ENCODE measurements at regions not wholly inside any gene's neighbourhood (a gene's known extent, or its start where the extent isn't known, plus 50 kb on each side); places are given as distances from the start of the nearest gene placed in this dataset.
A peak's percentile ranks its signal among the peaks of the same experiment; 100 is the strongest.
"Not testable (repeated sequence)": the region's sequence is repeated elsewhere in the genome, so short reads cannot be mapped to it uniquely, and the experiment has no call there.

- H3K9me3 ChIP-seq (ENCODE audit: insufficient read depth, low read length): no peaks in the 10 kb centered on the region
- no peak overlapping the region for H3K9ac ChIP-seq (ENCODE audit: low read length)
- H4K20me1 ChIP-seq (ENCODE audit: insufficient read depth, low read length): no peaks in the 10 kb centered on the region
- H3K4me1 ChIP-seq (ENCODE audit: low read length): no peaks in the 10 kb centered on the region; the same call in 1 of the 2 replicates
- peaks cover 37% of the 10 kb centered on the region for H3K27me3 ChIP-seq (ENCODE audit: low read depth, low read length)
- no peak for TF ChIP-seq CTCF (IDR thresholded peaks at IDR 0.05; ENCODE audit: low read depth, low read length)
- no peak for TF ChIP-seq EZH2phosphoT487 (IDR thresholded peaks at IDR 0.05; ENCODE audit: low read depth)
- H3K79me2 ChIP-seq (ENCODE audit: low read length): no peaks in the 10 kb centered on the region
- peak overlapping the region; percentile 36; the same call in 1 of the 2 replicates for H2AFZ ChIP-seq (ENCODE audit: low read depth, low read length)
- H3K36me3 ChIP-seq (replicated peaks; ENCODE audit: low read depth, low read length): no peaks in the 10 kb centered on the region
- peak overlapping the region; percentile 69; the same call in 1 of the 2 replicates for H3K4me3 ChIP-seq (ENCODE audit: low read length)
- H3K4me2 ChIP-seq (ENCODE audit: low read length): peak overlapping the region; percentile 78
- no peak overlapping the region for H3K27ac ChIP-seq (ENCODE audit: low read length)
These were observed 191.5 kb downstream of the SEC14L1 start for GRCh38 chr17:77332034-77332971.

DNA sequence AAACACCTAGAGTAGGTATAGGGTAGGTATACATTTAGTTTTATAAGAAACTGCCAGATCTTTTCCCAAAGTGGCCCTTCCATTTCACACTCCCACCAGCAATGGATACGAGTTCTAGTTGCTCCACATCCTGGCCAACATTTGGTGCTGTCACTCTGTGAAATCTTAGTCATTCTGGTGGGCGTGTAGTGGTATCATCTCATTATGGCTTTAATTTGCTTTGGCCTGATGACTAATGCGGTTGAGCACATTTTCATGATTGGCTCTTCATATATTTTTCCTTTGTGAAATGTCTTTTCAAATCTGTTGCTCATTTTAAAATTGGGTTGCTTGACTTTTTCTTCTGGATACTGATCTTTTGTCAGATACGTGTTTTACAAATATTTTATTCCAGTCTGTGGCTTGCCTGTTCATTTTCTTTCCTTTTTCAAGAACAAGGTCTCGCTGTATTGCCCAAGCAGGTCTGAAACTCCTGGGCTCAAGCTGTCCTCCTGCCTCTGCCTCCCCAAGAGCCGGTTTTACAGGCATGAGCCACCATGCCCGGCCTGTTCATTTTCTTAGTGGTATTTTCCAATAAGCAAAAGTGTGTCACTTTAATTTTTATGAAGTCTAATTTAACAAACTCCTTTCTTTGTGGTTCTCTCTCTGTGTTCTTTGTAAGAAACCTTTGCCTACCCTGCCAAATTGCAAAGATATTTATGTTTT, 192.4 kb downstream of the SEC14L1 start:
- H3K4me2 ChIP-seq (ENCODE audit: low read length): no peak overlapping the region
- peaks cover 37% of the 10 kb centered on the region for H3K27me3 ChIP-seq (ENCODE audit: low read depth, low read length)
- H3K4me3 ChIP-seq (ENCODE audit: low read length): no peak overlapping the region
- H3K36me3 ChIP-seq (replicated peaks; ENCODE audit: low read depth, low read length): no peaks in the 10 kb centered on the region
- H3K9me3 ChIP-seq (ENCODE audit: insufficient read depth, low read length): no peaks in the 10 kb centered on the region
- H2AFZ ChIP-seq (ENCODE audit: low read depth, low read length): peak overlapping the region; percentile 36; the same call in 1 of the 2 replicates
- no peaks in the 10 kb centered on the region; the same call in 1 of the 2 replicates for H3K4me1 ChIP-seq (ENCODE audit: low read length)
- TF ChIP-seq EZH2phosphoT487 (IDR thresholded peaks at IDR 0.05; ENCODE audit: low read depth) (no peak), CTCF (IDR thresholded peaks at IDR 0.05; ENCODE audit: low read depth, low read length) (no peak)
- H3K27ac ChIP-seq (ENCODE audit: low read length): no peak overlapping the region
- H3K79me2 ChIP-seq (ENCODE audit: low read length): no peaks in the 10 kb centered on the region
- no peaks in the 10 kb centered on the region for H4K20me1 ChIP-seq (ENCODE audit: insufficient read depth, low read length)
- H3K9ac ChIP-seq (ENCODE audit: low read length): no peak overlapping the region

GRCh38 chr17:77337150-77337549, 196.4 kb downstream of the SEC14L1 start:
- Histone ChIP-seq H3K9ac (ENCODE audit: low read length) (no peak overlapping the region), H3K4me2 (ENCODE audit: low read length) (no peak overlapping the region), H3K27me3 (ENCODE audit: low read depth, low read length) (peaks cover 17% of the 10 kb centered on the region), H3K4me1 (ENCODE audit: low read length) (no peaks in the 10 kb centered on the region; the same call in 1 of the 2 replicates), H3K36me3 (replicated peaks; ENCODE audit: low read depth, low read length) (no peaks in the 10 kb centered on the region), H3K27ac (ENCODE audit: low read length) (no peak overlapping the region), H4K20me1 (ENCODE audit: insufficient read depth, low read length) (no peaks in the 10 kb centered on the region), H3K79me2 (ENCODE audit: low read length) (no peaks in the 10 kb centered on the region), H3K9me3 (ENCODE audit: insufficient read depth, low read length) (no peaks in the 10 kb centered on the region), H2AFZ (ENCODE audit: low read depth, low read length) (no peak overlapping the region), H3K4me3 (ENCODE audit: low read length) (no peak overlapping the region)
- TF ChIP-seq CTCF (IDR thresholded peaks at IDR 0.05; ENCODE audit: low read depth, low read length) (no peak), EZH2phosphoT487 (IDR thresholded peaks at IDR 0.05; ENCODE audit: low read depth) (no peak)

DNA sequence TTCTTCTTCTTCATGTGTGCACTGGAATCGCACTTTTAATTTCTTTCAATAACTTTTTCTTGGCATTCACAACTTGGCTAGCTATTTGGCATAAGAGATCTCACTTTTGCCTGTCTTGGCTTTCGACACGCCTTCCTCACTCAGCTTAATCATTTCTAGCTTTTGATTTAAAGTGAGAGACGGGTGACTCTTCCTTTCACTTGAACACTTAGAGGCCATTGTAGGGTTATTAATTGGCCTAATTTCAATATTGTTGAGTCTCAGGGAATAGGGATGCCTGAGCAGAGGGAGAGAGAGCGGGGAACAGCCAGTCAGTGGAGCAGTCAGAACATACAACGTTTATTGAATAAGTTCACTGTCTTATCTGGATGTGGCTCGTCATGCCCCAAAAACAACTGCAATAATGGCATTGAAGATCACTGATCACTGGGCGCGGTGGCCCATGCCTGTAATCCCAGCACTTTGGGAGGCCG, 200.3 kb downstream of the SEC14L1 start:
- H3K4me1 ChIP-seq (ENCODE audit: low read length): no peaks in the 10 kb centered on the region
- no peak overlapping the region for H3K27ac ChIP-seq (ENCODE audit: low read length)
- no peak for TF ChIP-seq CTCF (IDR thresholded peaks at IDR 0.05; ENCODE audit: low read depth, low read length)
- no peak for TF ChIP-seq EZH2phosphoT487 (IDR thresholded peaks at IDR 0.05; ENCODE audit: low read depth)
- no peak overlapping the region for H2AFZ ChIP-seq (ENCODE audit: low read depth, low read length)
- no peak overlapping the region for H3K4me3 ChIP-seq (ENCODE audit: low read length)
- H3K79me2 ChIP-seq (ENCODE audit: low read length): no peaks in the 10 kb centered on the region
- no peaks in the 10 kb centered on the region for H3K9me3 ChIP-seq (ENCODE audit: insufficient read depth, low read length)
- peaks cover 6% of the 10 kb centered on the region for H3K27me3 ChIP-seq (ENCODE audit: low read depth, low read length)
- no peak overlapping the region for H3K4me2 ChIP-seq (ENCODE audit: low read length)
- no peaks in the 10 kb centered on the region for H3K36me3 ChIP-seq (replicated peaks; ENCODE audit: low read depth, low read length)
- no peak overlapping the region for H3K9ac ChIP-seq (ENCODE audit: low read length)
- H4K20me1 ChIP-seq (ENCODE audit: insufficient read depth, low read length): no peaks in the 10 kb centered on the region

DNA sequence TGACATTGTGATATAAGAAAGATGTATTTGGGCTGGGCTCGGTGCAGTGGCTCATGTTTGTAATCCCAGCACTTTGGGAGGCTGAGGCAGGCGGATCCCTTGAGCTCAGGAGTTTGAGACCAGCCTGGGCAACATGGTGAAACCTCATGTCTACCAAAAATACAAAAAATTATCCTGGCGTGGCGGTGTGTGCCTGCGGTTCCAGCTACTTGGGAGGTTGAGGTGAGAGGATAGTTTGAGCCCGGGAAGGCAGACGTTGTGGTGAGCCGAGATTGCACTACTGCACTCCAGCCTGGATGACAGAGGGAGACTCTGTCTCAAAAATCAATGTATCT, 201.9 kb downstream of the SEC14L1 start:
- not testable (repeated sequence) for H3K4me3 ChIP-seq (ENCODE audit: low read length); H3K27ac ChIP-seq (ENCODE audit: low read length); H3K36me3 ChIP-seq (replicated peaks; ENCODE audit: low read depth, low read length); H3K4me1 ChIP-seq (ENCODE audit: low read length); H3K27me3 ChIP-seq (ENCODE audit: low read depth, low read length); H3K9me3 ChIP-seq (ENCODE audit: insufficient read depth, low read length); H3K79me2 ChIP-seq (ENCODE audit: low read length); H3K9ac ChIP-seq (ENCODE audit: low read length); H2AFZ ChIP-seq (ENCODE audit: low read depth, low read length); H3K4me2 ChIP-seq (ENCODE audit: low read length); H4K20me1 ChIP-seq (ENCODE audit: insufficient read depth, low read length)

Data from OCI-LY3 (cell line).